Activated T-cell treated with anti-CD3 and anti-CD28 coated beads, Interleukin-2, amount 50 U/mL, for 4 hours (primary cell): ENCODE measurements at regions not wholly inside any gene's neighbourhood (a gene's known extent, or its start where the extent isn't known, plus 50 kb on each side); places are given as distances from the start of the nearest gene placed in this dataset.
A peak's percentile ranks its signal among the peaks of the same experiment; 100 is the strongest.

Experiments
- ATAC-seq, 2 donors: fragments of 200-7000 bp; cut with Tn5 transposase; one replicate each; pipeline ENCODE4 v1.10.0; 2021
- DNase-seq: peaks from one replicate; pipeline ENCODE4 v3.0.0-alpha.2; 2020
- H3K27me3 Mint-ChIP-seq: one replicate; pipeline ENCODE4 v1.8.0; 2021; ENCODE audit warnings: low read depth, mixed read lengths
- H3K36me3 Mint-ChIP-seq: one replicate; pipeline ENCODE4 v1.8.0; 2022; ENCODE audit warnings: mixed read lengths; ENCODE audit not compliant: insufficient read depth
- H3K4me1 Mint-ChIP-seq: one replicate; pipeline ENCODE4 v1.8.0; 2021; ENCODE audit warnings: low read depth, mixed read lengths
- H3K4me3 Mint-ChIP-seq: one replicate; pipeline ENCODE4 v1.8.0; 2021; ENCODE audit warnings: mild to moderate bottlenecking, moderate library complexity, mixed read lengths
- H3K9me3 Mint-ChIP-seq: one replicate; pipeline ENCODE4 v1.8.0; 2021; ENCODE audit warnings: mixed read lengths

DNA sequence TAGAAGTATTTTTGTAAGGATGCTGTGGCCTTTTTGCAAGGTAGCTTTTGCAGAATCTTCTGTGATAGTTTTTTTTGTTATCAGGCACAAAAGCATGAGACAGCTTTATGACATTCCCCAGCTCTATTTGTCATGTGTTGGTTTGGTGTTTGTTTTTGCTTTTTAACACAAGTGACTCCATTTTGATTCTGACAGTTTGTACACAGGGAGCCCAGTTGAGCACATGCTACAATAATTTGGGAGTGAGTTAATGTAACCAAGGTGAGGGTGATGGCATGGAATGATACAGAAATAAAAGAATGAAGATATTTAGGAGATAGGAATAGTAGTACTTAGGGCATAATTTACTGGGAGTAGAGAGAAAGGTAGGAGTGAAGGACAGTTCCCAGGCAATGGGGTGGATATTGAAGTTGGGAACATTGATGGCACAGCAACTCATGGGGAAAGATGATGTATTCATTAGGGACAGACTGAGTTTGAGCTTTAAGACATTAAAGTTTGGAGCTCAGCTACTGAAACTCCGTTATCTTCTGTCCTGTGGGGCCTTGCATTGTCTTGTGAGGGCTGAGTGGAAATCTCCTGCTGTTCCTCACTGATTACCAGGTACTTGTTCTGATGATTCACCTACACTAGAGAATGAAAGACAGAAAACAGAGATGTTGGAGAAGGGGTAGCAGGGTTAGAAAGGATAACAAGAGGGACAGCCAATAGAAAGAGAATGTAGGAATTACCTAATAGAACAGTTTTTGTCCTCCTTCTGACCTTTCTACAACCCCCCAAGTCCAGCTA, 88.3 kb upstream of the CCDC112 start:
- no peak for ATAC-seq
- Mint-ChIP-seq H3K27me3 (no peaks in the 10 kb centered on the region), H3K4me1 (no peaks in the 10 kb centered on the region), H3K9me3 (no peaks in the 10 kb centered on the region), H3K36me3 (no peaks in the 10 kb centered on the region), H3K4me3 (no peak overlapping the region)
- DNase-seq = no peak

GRCh38 chr5:115382989-115383388, 86.5 kb upstream of the CCDC112 start:
- DNase-seq = no peak
- H3K4me3 Mint-ChIP-seq = no peak overlapping the region
- ATAC-seq = peak in 1 of 2 donors; percentile 10
- no peaks in the 10 kb centered on the region for H3K36me3 Mint-ChIP-seq
- no peaks in the 10 kb centered on the region for H3K9me3 Mint-ChIP-seq
- H3K27me3 Mint-ChIP-seq = no peaks in the 10 kb centered on the region
- peaks cover 2% of the 10 kb centered on the region for H3K4me1 Mint-ChIP-seq

DNA sequence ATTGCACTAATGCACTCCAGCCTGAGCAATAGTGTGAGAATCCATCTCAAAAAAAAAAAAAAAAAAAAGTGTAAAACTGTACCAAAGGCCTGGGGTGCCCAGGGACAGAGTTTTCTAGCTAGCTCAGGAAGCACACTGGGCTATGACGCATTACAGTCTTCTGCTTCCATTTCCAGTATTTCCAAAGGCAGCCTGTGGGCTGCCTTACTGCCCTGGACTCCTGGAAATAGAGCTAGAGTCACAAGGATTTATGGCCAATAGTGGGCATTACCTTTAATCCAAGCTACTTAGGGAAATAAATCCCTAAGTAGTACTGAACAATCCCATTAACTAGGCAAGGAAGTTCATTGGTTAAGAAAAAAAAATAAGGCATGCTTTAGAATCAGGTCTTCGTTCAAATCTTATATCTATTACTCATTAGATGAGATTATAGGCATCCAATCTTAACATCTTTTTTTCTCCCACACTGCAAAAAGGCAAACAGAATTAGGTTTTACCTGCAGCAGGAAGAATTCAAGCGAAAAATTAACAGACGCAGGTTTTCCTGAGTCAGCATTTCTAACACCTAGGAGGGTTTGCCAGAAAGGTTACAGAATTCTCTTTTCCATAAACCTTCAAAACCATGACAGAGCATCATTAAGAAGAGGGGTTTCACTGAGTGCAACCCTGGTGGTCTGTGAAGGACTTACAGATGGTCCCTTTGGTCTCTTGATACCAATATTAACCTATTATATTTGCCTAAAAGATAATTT, 85.6 kb upstream of the CCDC112 start:
- Mint-ChIP-seq H3K9me3 (no peaks in the 10 kb centered on the region), H3K27me3 (no peaks in the 10 kb centered on the region), H3K4me1 (peaks cover 2% of the 10 kb centered on the region), H3K36me3 (no peaks in the 10 kb centered on the region), H3K4me3 (no peak overlapping the region)
- no peak for ATAC-seq
- no peak for DNase-seq

DNA sequence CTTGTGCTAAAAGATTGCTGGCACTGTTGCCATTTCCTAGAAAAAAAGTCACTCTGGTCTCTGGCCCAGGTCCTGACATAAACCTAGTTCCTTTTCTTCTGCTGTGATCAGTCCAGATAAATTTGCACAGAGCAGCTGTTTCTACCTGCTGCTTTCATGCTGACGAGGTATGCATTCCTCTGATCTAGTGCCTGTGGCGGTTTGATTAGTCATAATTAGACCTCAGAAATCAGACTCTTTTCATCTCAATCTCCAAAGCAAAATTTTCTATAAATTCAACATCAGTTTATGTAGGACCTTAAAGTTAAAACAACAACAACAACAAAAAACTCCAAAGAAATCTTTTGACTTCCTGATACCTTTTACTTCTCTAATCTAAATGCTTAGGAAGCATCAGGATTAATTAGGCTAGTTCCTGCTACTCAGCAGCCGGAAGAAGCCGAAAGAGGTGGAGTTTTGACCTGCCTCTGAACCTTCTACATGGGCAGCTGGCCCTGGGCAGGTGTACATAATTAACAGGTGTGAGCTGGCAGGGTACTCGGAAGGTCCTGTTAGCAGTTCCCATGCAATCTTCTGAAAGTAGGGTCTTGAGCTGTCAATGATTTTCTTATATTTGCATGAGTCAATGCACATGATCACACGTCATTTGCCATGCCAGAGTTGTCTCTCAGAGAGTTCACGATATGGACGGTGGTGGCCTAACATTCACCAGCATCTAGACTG, 83.3 kb upstream of the CCDC112 start:
- no peak overlapping the region for H3K4me3 Mint-ChIP-seq
- DNase-seq = no peak
- H3K4me1 Mint-ChIP-seq = peaks cover 2% of the 10 kb centered on the region
- H3K36me3 Mint-ChIP-seq = no peaks in the 10 kb centered on the region
- no peaks in the 10 kb centered on the region for H3K9me3 Mint-ChIP-seq
- peak; percentile 45 to 53 for ATAC-seq
- no peaks in the 10 kb centered on the region for H3K27me3 Mint-ChIP-seq

DNA sequence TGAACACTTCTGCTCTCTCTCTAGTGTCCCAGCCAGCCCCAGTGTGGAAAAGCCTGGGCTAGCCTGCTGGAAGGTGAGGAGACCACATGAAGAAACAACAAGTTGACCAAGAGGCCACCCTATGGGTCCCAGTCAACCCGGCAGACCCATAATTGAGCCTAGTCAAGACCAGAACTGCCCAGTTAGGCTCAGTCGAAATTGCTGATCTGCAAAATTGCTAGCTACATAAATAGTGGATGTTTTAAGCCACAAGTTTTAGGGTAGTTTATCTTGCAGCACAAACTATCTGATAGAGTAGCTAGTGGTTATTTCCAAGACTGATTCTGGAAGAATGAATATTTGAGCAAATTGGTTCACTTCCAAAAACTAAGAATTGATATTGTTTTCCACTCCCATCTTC, 82.3 kb upstream of the CCDC112 start:
- DNase-seq = no peak
- Mint-ChIP-seq H3K4me3 (no peak overlapping the region), H3K36me3 (no peaks in the 10 kb centered on the region), H3K9me3 (no peaks in the 10 kb centered on the region), H3K4me1 (peaks cover 2% of the 10 kb centered on the region), H3K27me3 (no peaks in the 10 kb centered on the region)
- ATAC-seq = no peak

- ATAC-seq = peak; percentile 79 to 80
- H3K4me1 Mint-ChIP-seq = peaks cover 2% of the 10 kb centered on the region
- DNase-seq = no peak
- no peaks in the 10 kb centered on the region for H3K27me3 Mint-ChIP-seq
- no peaks in the 10 kb centered on the region for H3K9me3 Mint-ChIP-seq
- H3K4me3 Mint-ChIP-seq = no peak overlapping the region
- no peaks in the 10 kb centered on the region for H3K36me3 Mint-ChIP-seq
Measured at GRCh38 chr5:115377468-115378217, 81.2 kb upstream of the CCDC112 start.

- Mint-ChIP-seq H3K4me3 (no peak overlapping the region), H3K27me3 (no peaks in the 10 kb centered on the region), H3K36me3 (no peaks in the 10 kb centered on the region), H3K9me3 (no peaks in the 10 kb centered on the region), H3K4me1 (peaks cover 2% of the 10 kb centered on the region)
- DNase-seq (no peak), ATAC-seq (no peak)
Measured at GRCh38 chr5:115375893-115376292, 79.4 kb upstream of the CCDC112 start.

DNA sequence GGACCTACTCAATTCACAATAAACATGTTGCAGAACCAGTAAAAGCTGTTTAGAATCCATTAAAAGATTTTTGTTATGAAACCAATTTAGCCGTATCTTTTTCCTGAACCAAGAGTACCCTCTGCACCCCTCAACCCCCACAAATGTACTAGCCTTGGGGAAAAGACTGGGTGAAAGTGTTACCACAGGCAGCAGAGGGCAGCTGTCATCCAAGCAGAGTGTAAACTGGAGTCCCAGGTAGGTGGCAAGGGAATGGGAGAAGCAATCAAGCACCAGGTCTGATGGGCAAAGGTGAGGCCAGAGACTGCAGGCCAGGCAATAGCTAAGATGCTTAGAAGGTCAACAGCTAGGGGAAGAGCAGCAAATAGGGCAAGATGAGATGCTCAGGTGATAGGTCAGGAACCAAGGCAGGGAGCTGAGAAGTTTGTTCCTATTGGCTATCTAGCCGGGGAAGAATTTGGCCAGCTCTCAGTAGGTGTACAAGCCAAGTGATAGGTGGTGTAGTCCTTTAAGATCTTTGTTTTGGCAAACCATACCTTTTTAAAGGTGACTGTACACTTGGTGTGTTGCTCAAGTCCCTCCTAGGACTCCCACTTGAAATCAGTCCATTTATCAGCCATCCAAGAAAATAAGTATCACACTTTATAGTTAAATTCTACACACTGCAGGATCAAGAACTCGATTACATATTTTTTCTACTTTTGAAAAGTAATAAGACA, 77.8 kb upstream of the CCDC112 start:
- peaks cover 2% of the 10 kb centered on the region for H3K4me1 Mint-ChIP-seq
- H3K4me3 Mint-ChIP-seq = no peak overlapping the region
- DNase-seq = no peak
- no peaks in the 10 kb centered on the region for H3K27me3 Mint-ChIP-seq
- no peak for ATAC-seq
- H3K36me3 Mint-ChIP-seq = no peaks in the 10 kb centered on the region
- no peaks in the 10 kb centered on the region for H3K9me3 Mint-ChIP-seq

GRCh38 chr5:115372146-115372545, 75.7 kb upstream of the CCDC112 start:
- Mint-ChIP-seq H3K9me3 (no peaks in the 10 kb centered on the region), H3K4me3 (no peak overlapping the region), H3K27me3 (peaks cover 4% of the 10 kb centered on the region), H3K36me3 (no peaks in the 10 kb centered on the region), H3K4me1 (no peaks in the 10 kb centered on the region)
- no peak for DNase-seq
- ATAC-seq = no peak

GRCh38 chr5:115369430-115370144, 73.1 kb upstream of the CCDC112 start:
- no peak for ATAC-seq
- Mint-ChIP-seq H3K36me3 (no peaks in the 10 kb centered on the region), H3K4me1 (no peaks in the 10 kb centered on the region), H3K9me3 (no peaks in the 10 kb centered on the region), H3K27me3 (peaks cover 4% of the 10 kb centered on the region), H3K4me3 (no peak overlapping the region)
- no peak for DNase-seq

GRCh38 chr5:115366223-115366622, 69.8 kb upstream of the CCDC112 start:
- H3K4me1 Mint-ChIP-seq = no peaks in the 10 kb centered on the region
- no peaks in the 10 kb centered on the region for H3K9me3 Mint-ChIP-seq
- H3K4me3 Mint-ChIP-seq = no peak overlapping the region
- H3K36me3 Mint-ChIP-seq = no peaks in the 10 kb centered on the region
- H3K27me3 Mint-ChIP-seq = peaks cover 4% of the 10 kb centered on the region
- no peak for ATAC-seq
- DNase-seq = no peak

GRCh38 chr5:115363879-115364278, 67.4 kb upstream of the CCDC112 start:
- ATAC-seq (no peak), DNase-seq (no peak)
- Mint-ChIP-seq H3K4me3 (no peak overlapping the region), H3K4me1 (no peaks in the 10 kb centered on the region), H3K36me3 (no peaks in the 10 kb centered on the region), H3K27me3 (peaks cover 8% of the 10 kb centered on the region), H3K9me3 (no peaks in the 10 kb centered on the region)

DNA sequence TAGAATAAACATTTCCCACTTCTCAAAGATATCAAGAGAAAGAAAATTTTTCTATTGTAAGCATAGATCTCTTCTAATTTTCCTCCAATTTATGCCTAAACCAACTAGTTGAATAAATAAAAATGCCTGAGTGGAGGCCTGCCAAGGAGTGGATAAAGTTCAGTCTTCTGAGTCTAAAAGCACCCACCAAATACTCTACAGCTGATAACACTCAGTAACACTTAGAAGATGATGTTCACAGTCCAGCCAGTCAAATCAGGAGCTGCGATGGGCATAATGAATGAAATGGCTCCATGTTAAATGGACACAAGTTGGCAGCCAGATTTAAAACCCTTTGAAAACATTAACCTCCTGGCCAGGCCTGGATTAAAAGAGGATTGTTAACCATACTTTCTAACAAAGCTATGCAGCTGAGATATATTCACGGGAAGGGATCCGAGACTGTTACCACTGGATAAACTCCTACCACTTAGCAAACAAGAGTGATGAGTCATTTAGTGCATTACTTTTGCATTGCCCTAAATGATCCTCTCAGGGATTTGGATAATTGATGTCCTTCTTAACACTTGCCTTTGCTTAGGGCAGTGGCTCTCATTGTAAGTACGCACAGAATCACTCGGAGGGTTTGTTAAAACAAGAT, 63.7 kb upstream of the CCDC112 start:
- DNase-seq (no peak), ATAC-seq (no peak)

More for the DNA sequence above, 63.7 kb upstream of the CCDC112 start:
- Mint-ChIP-seq H3K9me3 (no peaks in the 10 kb centered on the region), H3K36me3 (no peaks in the 10 kb centered on the region), H3K4me1 (no peaks in the 10 kb centered on the region), H3K4me3 (no peak overlapping the region), H3K27me3 (peaks cover 13% of the 10 kb centered on the region)
